MM.1S (cell line): ENCODE measurements at regions not wholly inside any gene's neighbourhood (a gene's known extent, or its start where the extent isn't known, plus 50 kb on each side); places are given as distances from the start of the nearest gene placed in this dataset.

Experiments used
- DNase-seq: peaks from one replicate; pipeline ENCODE4 v3.0.0-alpha.2; 2015
- H2AFZ ChIP-seq: fragments of 300-600 bp; sonication (generic); 2 replicates; pipeline ENCODE4 v1.6.0; 2016; ENCODE audit warnings: antibody characterized with exemption, low read length
- H3F3A ChIP-seq: fragments of 300-600 bp; sonication (generic); 2 replicates; pipeline ENCODE4 v1.6.1; 2016; ENCODE audit warnings: mild to moderate bottlenecking, antibody characterized with exemption, low read length, moderate library complexity, mixed read lengths; ENCODE audit not compliant: insufficient read depth
- H3K27ac ChIP-seq: fragments of 300-600 bp; sonication (generic); 2 replicates; pipeline ENCODE4 v1.5.1; 2016; ENCODE audit warnings: mild to moderate bottlenecking, low read length
- H3K27me3 ChIP-seq: fragments of 300-600 bp; sonication (generic); replicated peaks from 2 replicates; pipeline ENCODE4 v1.6.0; 2016; ENCODE audit warnings: low read length; ENCODE audit not compliant: insufficient read depth
- H3K36me3 ChIP-seq: fragments of 300-600 bp; sonication (generic); replicated peaks from 2 replicates; pipeline ENCODE4 v1.6.1; 2016; ENCODE audit warnings: mild to moderate bottlenecking, low read length, mixed read lengths; ENCODE audit not compliant: insufficient read depth
- H3K4me1 ChIP-seq: fragments of 300-600 bp; sonication (generic); 2 replicates; pipeline ENCODE4 v1.6.1; 2016; ENCODE audit warnings: low read length, mixed read lengths
- H3K4me2 ChIP-seq: fragments of 300-600 bp; sonication (generic); 2 replicates; pipeline ENCODE4 v1.6.0; 2016; ENCODE audit warnings: low read depth, low read length
- H3K4me3 ChIP-seq: fragments of 300-600 bp; sonication (generic); 2 replicates; pipeline ENCODE4 v1.5.1; 2016; ENCODE audit warnings: low read length, mixed read lengths
- H3K79me2 ChIP-seq: fragments of 300-600 bp; sonication (generic); 2 replicates; pipeline ENCODE4 v1.6.1; 2016; ENCODE audit warnings: mixed run types, low read length, mixed read lengths
- H3K9ac ChIP-seq: fragments of 300-600 bp; sonication (generic); 2 replicates; pipeline ENCODE4 v1.6.1; 2016; ENCODE audit warnings: low read length, mixed read lengths
- H3K9me2 ChIP-seq: fragments of 300-600 bp; sonication (generic); replicated peaks from 2 replicates; pipeline ENCODE4 v1.6.1; 2016; ENCODE audit warnings: mild to moderate bottlenecking, low read length, mixed read lengths; ENCODE audit not compliant: insufficient read depth
- H3K9me3 ChIP-seq: fragments of 300-600 bp; sonication (generic); replicated peaks from 2 replicates; pipeline ENCODE4 v1.6.1; 2016; ENCODE audit warnings: mild to moderate bottlenecking, low read length, mixed read lengths; ENCODE audit not compliant: insufficient read depth
- H4K20me1 ChIP-seq: fragments of 300-600 bp; sonication (generic); 2 replicates; pipeline ENCODE4 v1.6.1; 2016; ENCODE audit warnings: mild to moderate bottlenecking, low read length, moderate library complexity, mixed read lengths; ENCODE audit not compliant: insufficient read depth
- EZH2 ChIP-seq: fragments of 300-600 bp; sonication (generic); optimal IDR thresholded peaks from 2 replicates; pipeline ENCODE3; 2017; ENCODE audit warnings: low read depth, mild to moderate bottlenecking, antibody characterized with exemption, low read length, mixed read lengths
- EZH2phosphoT487 ChIP-seq: fragments of 300-600 bp; sonication (generic); IDR thresholded peaks from 2 replicates; pipeline ENCODE4 v1.6.1; 2018; ENCODE audit warnings: antibody characterized with exemption, low read length
- TF ChIP-seq, protein P1 (sequence below): fragments of 300-600 bp; sonication (generic); IDR thresholded peaks from 2 replicates; pipeline ENCODE4 v1.5.1; 2016; ENCODE audit warnings: antibody characterized with exemption, low read length, mixed read lengths

DNA sequence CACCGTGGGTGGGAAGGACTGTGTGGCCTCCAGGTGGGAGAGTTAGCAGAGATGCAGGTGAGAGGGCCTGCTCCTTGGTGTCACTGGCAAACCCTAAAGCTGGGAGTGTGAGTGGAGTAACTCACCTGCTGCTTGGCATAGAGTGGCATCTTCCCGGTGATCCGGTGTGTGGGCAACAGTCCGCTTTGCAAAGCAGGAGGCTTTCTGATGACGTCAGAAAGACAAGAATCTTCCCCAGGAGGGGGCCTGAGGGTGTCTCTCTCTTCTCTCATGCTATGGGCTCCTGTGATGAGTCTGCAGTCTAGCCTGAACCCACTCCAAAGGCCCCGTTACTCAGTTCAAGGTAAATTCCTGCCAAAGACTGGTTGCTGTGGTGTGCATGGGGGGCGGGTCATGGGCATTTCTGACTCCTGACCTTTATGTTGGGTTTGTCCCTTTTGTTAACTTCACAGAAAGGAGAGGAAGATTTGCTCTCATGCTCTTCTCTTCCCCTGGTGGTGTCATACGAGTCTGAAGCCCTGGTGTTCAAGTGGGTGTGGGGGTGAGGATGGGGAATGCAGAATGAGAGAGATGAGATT is 187.9 kb downstream of the GATA3 start:
- Histone ChIP-seq H4K20me1 (no peaks in the 10 kb centered on the region), H3K36me3 (no peaks in the 10 kb centered on the region), H3K9ac (no peak overlapping the region), H3K27ac (no peak overlapping the region), H2AFZ (no peak overlapping the region), H3K4me3 (no peak overlapping the region), H3K79me2 (no peaks in the 10 kb centered on the region), H3K4me1 (no peaks in the 10 kb centered on the region), H3K9me2 (no peaks in the 10 kb centered on the region), H3K27me3 (no peaks in the 10 kb centered on the region), H3K4me2 (no peak overlapping the region), H3K9me3 (no peaks in the 10 kb centered on the region), H3F3A (no peaks in the 10 kb centered on the region)
- TF ChIP-seq, protein P1, sequence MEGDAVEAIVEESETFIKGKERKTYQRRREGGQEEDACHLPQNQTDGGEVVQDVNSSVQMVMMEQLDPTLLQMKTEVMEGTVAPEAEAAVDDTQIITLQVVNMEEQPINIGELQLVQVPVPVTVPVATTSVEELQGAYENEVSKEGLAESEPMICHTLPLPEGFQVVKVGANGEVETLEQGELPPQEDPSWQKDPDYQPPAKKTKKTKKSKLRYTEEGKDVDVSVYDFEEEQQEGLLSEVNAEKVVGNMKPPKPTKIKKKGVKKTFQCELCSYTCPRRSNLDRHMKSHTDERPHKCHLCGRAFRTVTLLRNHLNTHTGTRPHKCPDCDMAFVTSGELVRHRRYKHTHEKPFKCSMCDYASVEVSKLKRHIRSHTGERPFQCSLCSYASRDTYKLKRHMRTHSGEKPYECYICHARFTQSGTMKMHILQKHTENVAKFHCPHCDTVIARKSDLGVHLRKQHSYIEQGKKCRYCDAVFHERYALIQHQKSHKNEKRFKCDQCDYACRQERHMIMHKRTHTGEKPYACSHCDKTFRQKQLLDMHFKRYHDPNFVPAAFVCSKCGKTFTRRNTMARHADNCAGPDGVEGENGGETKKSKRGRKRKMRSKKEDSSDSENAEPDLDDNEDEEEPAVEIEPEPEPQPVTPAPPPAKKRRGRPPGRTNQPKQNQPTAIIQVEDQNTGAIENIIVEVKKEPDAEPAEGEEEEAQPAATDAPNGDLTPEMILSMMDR, result no peak
- TF ChIP-seq EZH2 (no peak), EZH2phosphoT487 (no peak)
- no peak for DNase-seq

DNA sequence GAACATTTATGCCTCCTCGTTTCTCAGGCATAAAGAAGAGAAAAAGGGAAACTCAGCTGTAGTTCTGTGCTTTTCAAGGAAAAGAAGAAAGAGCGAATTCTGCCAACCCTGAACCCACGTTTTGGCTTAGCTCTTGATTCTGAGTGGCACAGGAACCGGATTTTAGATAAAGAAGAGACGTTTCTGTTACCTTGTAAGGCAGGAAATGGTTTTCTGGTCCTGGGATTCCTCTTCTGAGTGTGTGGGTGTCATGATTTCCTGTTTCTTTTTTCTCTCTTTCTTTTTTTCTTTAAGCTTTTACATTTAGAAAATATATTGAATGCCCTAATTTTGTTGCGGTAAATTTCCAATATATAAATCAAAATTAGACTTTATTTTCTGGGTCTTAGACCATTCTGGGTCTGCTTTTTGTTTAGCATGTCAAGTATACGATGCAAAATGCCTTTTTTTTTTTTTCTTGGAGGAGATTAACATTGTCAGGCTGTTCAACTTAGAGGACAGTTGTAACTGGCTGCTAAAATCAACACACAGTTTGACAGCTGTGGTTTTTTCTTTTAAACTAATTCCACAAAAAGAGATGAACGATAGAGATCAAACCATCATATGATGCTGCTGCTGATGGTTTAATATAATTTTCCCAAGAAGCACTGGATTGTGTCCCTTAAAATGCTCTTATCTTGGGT is 190.8 kb downstream of the GATA3 start:
- no peak overlapping the region for H3K27ac ChIP-seq
- H3K36me3 ChIP-seq, result no peaks in the 10 kb centered on the region
- no peaks in the 10 kb centered on the region for H3F3A ChIP-seq
- no peak overlapping the region for H2AFZ ChIP-seq
- H3K4me3 ChIP-seq, result no peak overlapping the region
- no peaks in the 10 kb centered on the region for H3K9me2 ChIP-seq
- no peak for TF ChIP-seq EZH2phosphoT487
- TF ChIP-seq, protein P1, result no peak
- TF ChIP-seq EZH2, result no peak
- H3K27me3 ChIP-seq, result no peaks in the 10 kb centered on the region
- no peak overlapping the region for H3K9ac ChIP-seq
- DNase-seq, result no peak
- no peaks in the 10 kb centered on the region for H4K20me1 ChIP-seq
- H3K4me2 ChIP-seq, result no peak overlapping the region
- no peaks in the 10 kb centered on the region for H3K9me3 ChIP-seq
- H3K4me1 ChIP-seq, result no peaks in the 10 kb centered on the region
- no peaks in the 10 kb centered on the region for H3K79me2 ChIP-seq

DNA sequence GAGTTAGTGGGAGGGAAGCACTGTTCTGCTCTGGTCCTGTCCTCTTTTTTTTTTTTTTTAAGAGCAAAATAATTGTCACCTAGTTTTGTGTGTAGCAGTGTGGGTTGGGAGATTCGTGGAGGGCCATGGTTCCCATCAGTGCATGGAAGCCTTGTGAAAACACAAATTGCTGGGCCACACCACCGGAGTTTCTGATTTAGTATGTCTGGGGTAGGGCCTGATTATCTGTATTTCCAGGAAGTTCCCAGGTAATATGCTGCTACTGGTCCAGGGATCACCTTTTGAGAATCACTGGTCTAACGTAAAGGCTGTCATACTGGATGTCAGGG is 191.3 kb downstream of the GATA3 start:
- Histone ChIP-seq H3K4me1 (no peaks in the 10 kb centered on the region), H3K27me3 (no peaks in the 10 kb centered on the region), H3K27ac (no peak overlapping the region), H3K4me2 (no peak overlapping the region), H3K9me3 (no peaks in the 10 kb centered on the region), H4K20me1 (no peaks in the 10 kb centered on the region), H3K36me3 (no peaks in the 10 kb centered on the region), H3K4me3 (no peak overlapping the region), H3K9me2 (no peaks in the 10 kb centered on the region), H3K79me2 (no peaks in the 10 kb centered on the region), H2AFZ (no peak overlapping the region), H3F3A (no peaks in the 10 kb centered on the region), H3K9ac (no peak overlapping the region)
- TF ChIP-seq, protein P1, result no peak
- no peak for TF ChIP-seq EZH2phosphoT487
- TF ChIP-seq EZH2, result no peak
- DNase-seq, result no peak
